Esophagus squamous epithelium (tissue), 4 donors: ENCODE measurements at regions not wholly inside any gene's neighbourhood (a gene's known extent, or its start where the extent isn't known, plus 50 kb on each side); places are given as distances from the start of the nearest gene placed in this dataset.

Experiments
- CTCF ChIP-seq, 6 experiments: fragments of 450-650 bp in 4 of 6; fragments of 200-600 bp in 2 of 6; sonication (generic) in 2 of 6; IDR thresholded peaks; one replicate each; pipeline ENCODE4 v1.5.1; 2016 to 2019; ENCODE audit warnings: antibody characterized with exemption in 6 of 6, mild to moderate bottlenecking in 4 of 6, moderate library complexity in 4 of 6
- POLR2A ChIP-seq, 4 donors: fragments of 450-650 bp; IDR thresholded peaks; one replicate each; pipeline ENCODE4 v1.6.1; 2017; ENCODE audit warnings: antibody characterized with exemption in 4 of 4, mild to moderate bottlenecking in 4 of 4, moderate library complexity in 3 of 4

GRCh38 chr6:117174835-117175360, 90.5 kb upstream of the VGLL2 start:
- TF ChIP-seq CTCF (IDR thresholded peaks at IDR 0.05) = no peak
- no peak for TF ChIP-seq POLR2A (IDR thresholded peaks at IDR 0.05)
